BE2C (cell line): ENCODE measurements at regions not wholly inside any gene's neighbourhood (a gene's known extent, or its start where the extent isn't known, plus 50 kb on each side); places are given as distances from the start of the nearest gene placed in this dataset.

Experiments
- DNase-seq: peaks from one replicate; pipeline ENCODE4 v3.0.0-alpha.2; 2020
- H3K27me3 ChIP-seq: fragments of 250-450 bp; sonication (Bioruptor Pico); 2 replicates; pipeline ENCODE4 v1.5.1; 2020; ENCODE audit warnings: mild to moderate bottlenecking
- H3K36me3 ChIP-seq: fragments of 250-450 bp; sonication (Bioruptor Pico); 2 replicates; pipeline ENCODE4 v1.5.1; 2020; ENCODE audit warnings: mild to moderate bottlenecking
- H3K4me1 ChIP-seq: fragments of 250-450 bp; sonication (Bioruptor Pico); 2 replicates; pipeline ENCODE4 v1.5.1; 2020
- H3K4me3 ChIP-seq: 2 replicates; pipeline ENCODE4 v1.5.1; 2011; ENCODE audit warnings: low read depth, low read length
- H3K9me3 ChIP-seq: fragments of 250-450 bp; sonication (Bioruptor Pico); 2 replicates; pipeline ENCODE4 v1.5.1; 2020
- CTCF ChIP-seq: IDR thresholded peaks from 2 replicates; pipeline ENCODE4 v1.5.1; 2012; ENCODE audit warnings: mild to moderate bottlenecking, low read depth, low read length

GRCh38 chr13:34466301-34466700 is 475.8 kb upstream of the NBEA start:
- H3K4me1 ChIP-seq: no peaks in the 10 kb centered on the region; the same call in 1 of the 2 replicates

GRCh38 chr13:34467450-34468083 is 474.5 kb upstream of the NBEA start:
- Histone ChIP-seq H3K4me3 (no peak overlapping the region), H3K4me1 (no peaks in the 10 kb centered on the region; the same call in 1 of the 2 replicates), H3K27me3 (no peaks in the 10 kb centered on the region), H3K36me3 (no peaks in the 10 kb centered on the region), H3K9me3 (no peaks in the 10 kb centered on the region)
- TF ChIP-seq CTCF: no peak
- no peak for DNase-seq

More at GRCh38 chr13:34466301-34466700, 475.8 kb upstream of the NBEA start:
- H3K27me3 ChIP-seq: no peaks in the 10 kb centered on the region
- H3K9me3 ChIP-seq: no peaks in the 10 kb centered on the region
- no peaks in the 10 kb centered on the region for H3K36me3 ChIP-seq
- H3K4me3 ChIP-seq: no peak overlapping the region
- TF ChIP-seq CTCF: no peak
- no peak for DNase-seq

GRCh38 chr13:34469196-34469986 is 472.7 kb upstream of the NBEA start:
- H3K4me1 ChIP-seq: no peaks in the 10 kb centered on the region; the same call in 1 of the 2 replicates
- no peaks in the 10 kb centered on the region for H3K27me3 ChIP-seq
- H3K4me3 ChIP-seq: no peak overlapping the region
- no peaks in the 10 kb centered on the region for H3K9me3 ChIP-seq
- DNase-seq: peak; percentile 13
- no peak for TF ChIP-seq CTCF
- no peaks in the 10 kb centered on the region for H3K36me3 ChIP-seq

- no peaks in the 10 kb centered on the region for H3K9me3 ChIP-seq
- H3K4me1 ChIP-seq: no peaks in the 10 kb centered on the region; the same call in 1 of the 2 replicates
- H3K36me3 ChIP-seq: no peaks in the 10 kb centered on the region
- no peak overlapping the region for H3K4me3 ChIP-seq
- DNase-seq: no peak
- no peaks in the 10 kb centered on the region for H3K27me3 ChIP-seq
- no peak for TF ChIP-seq CTCF
Measured at GRCh38 chr13:34474187-34474868, 467.7 kb upstream of the NBEA start.

- Histone ChIP-seq H3K4me1 (no peaks in the 10 kb centered on the region), H3K4me3 (no peak overlapping the region), H3K9me3 (no peaks in the 10 kb centered on the region), H3K36me3 (no peaks in the 10 kb centered on the region), H3K27me3 (no peaks in the 10 kb centered on the region)
- no peak for DNase-seq
- TF ChIP-seq CTCF: no peak
Measured at GRCh38 chr13:34478376-34478775, 463.7 kb upstream of the NBEA start.

- no peak for TF ChIP-seq CTCF
- Histone ChIP-seq H3K4me3 (no peak overlapping the region), H3K9me3 (no peaks in the 10 kb centered on the region), H3K4me1 (peaks cover 3% of the 10 kb centered on the region; the same call in 1 of the 2 replicates), H3K27me3 (no peaks in the 10 kb centered on the region), H3K36me3 (no peaks in the 10 kb centered on the region)
- no peak for DNase-seq
Measured at GRCh38 chr13:34502011-34502410, 440.1 kb upstream of the NBEA start.
